A549 (cell line): ENCODE measurements at regions not wholly inside any gene's neighbourhood (a gene's known extent, or its start where the extent isn't known, plus 50 kb on each side); places are given as distances from the start of the nearest gene placed in this dataset.

Source experiments
- CTCF ChIP-seq: fragments of >200 bp; sonication (Bioruptor Twin); formaldehyde crosslinking; IDR thresholded peaks from 3 replicates; pipeline ENCODE4 v1.5.1; 2016
- EP300 ChIP-seq, 2 experiments: fragments of >200 bp; sonication (Bioruptor Twin); formaldehyde crosslinking; IDR thresholded peaks; 2 replicates in 1 of 2; 3 replicates in 1 of 2; pipeline ENCODE4 v1.6.1; 2016 to 2017
- HDAC2 ChIP-seq: fragments of 200-600 bp; sonication (generic); IDR thresholded peaks from 2 replicates; pipeline ENCODE4 v1.6.1; 2016
- POLR2A ChIP-seq: IDR thresholded peaks from 2 replicates; pipeline ENCODE4 v1.6.1; 2012; ENCODE audit warnings: mild to moderate bottlenecking, low read length
- REST ChIP-seq: fragments of 200-600 bp; sonication (generic); IDR thresholded peaks from 2 replicates; pipeline ENCODE4 v1.6.1; 2016; ENCODE audit warnings: antibody characterized with exemption, mild to moderate bottlenecking, moderate library complexity

GRCh38 chr7:153515359-153515758, 536.8 kb upstream of the DPP6 start:
- TF ChIP-seq CTCF: no peak
- no peak for TF ChIP-seq POLR2A
- no peak for TF ChIP-seq REST
- no peak for TF ChIP-seq EP300 (IDR thresholded peaks at IDR 0.05)
- TF ChIP-seq HDAC2: no peak
